Erythroblast (primary cell): ENCODE measurements at regions not wholly inside any gene's neighbourhood (a gene's known extent, or its start where the extent isn't known, plus 50 kb on each side); places are given as distances from the start of the nearest gene placed in this dataset.

ENCODE experiments used
- GATA1 ChIP-seq: IDR thresholded peaks from 2 replicates; pipeline ENCODE4 v1.6.1; 2011; ENCODE audit warnings: low read depth, mild to moderate bottlenecking, control low read depth, low read length, moderate library complexity
- POLR2A ChIP-seq: IDR thresholded peaks from 2 replicates; pipeline ENCODE4 v1.6.1; 2011; ENCODE audit warnings: mild to moderate bottlenecking, low read length

- TF ChIP-seq POLR2A (no peak), GATA1 (no peak)
Measured at GRCh38 chr11:127873478-127873877, 713.9 kb downstream of the ETS1 start.
